NCI-H1436 treated with DMSO at 0.1 percent for 48 hours (cell line): ENCODE measurements at regions not wholly inside any gene's neighbourhood (a gene's known extent, or its start where the extent isn't known, plus 50 kb on each side); places are given as distances from the start of the nearest gene placed in this dataset.
"Not testable (repeated sequence)": the region's sequence is repeated elsewhere in the genome, so short reads cannot be mapped to it uniquely, and the experiment has no call there.

Experiments used
- DNase-seq: peaks from one replicate; lab custom pipeline; 2025; lab: John Stamatoyannopoulos, UW

DNA sequence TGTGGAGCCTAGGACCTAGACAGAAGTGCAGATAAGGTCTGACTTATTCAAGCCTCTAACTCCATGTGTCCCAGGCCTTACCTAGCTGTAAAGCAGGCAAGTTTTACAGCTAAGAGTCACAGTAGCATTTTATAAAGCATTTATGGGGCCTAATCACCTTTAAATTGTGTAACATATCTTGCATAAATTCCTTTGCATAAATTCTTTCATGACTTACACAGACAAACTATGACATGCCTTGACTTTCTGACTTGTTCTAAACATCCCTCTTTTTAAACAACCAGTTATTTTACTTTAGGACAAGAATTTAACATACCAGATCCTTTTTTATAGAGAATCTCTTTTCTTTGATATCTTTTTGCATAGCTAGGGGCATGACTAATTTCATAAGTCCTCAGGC is 1257.8 kb upstream of the NRXN1 start:
- DNase-seq = no peak

DNA sequence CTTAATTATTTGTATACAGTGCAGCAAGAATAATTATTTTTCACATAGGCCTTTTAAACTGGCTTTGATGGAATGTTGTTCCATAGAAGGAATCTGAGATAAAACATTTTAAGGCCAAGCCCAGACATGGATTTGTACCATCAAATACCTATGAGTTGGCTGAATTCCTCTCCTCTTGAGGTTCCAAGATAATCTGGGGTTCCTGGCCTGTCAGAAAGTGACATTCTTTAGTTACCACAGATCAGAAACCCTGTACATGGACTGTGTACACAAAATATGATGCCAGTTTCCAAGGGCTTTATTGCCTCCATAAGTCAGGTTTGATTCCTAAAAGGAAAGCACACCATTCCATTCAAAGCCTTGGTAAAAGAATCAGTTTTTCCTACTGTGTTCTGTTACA is 1256.7 kb upstream of the NRXN1 start:
- DNase-seq = no peak

DNA sequence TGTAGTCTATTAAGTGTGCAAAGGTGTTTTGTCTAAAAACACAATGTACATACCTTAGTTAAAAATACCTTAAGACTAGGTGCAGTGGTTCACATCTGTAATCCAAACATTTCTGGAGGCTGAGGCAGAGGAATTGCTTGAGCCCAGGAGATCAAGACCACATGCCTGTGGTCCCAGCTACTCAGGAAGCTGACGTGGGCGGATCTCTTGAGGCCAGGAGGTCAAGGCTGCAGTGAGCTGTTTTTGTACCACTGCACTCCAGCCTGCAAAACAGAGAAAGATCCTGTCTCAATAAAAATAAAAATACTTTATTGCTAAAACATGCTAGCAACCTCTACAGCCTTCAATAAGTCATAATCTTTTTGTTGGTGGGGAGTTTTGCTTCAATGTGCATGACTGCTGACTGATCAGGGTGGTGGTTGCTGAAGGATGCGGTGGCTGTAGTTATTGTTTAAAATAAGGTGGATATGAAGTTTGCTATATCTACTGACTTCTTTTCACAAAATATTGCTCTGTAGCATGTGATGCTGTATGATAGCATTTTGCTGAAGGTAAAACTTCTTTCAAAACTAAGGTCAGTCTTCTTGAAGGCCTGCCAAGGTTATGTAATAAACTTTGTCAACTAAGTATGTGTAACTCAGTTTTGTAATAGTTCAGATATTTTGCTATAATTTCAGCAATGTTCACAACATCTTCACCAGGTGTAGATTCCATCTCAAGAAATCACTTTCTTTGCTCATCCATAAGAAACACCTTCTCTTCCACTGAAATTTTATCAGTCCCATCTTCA is 1238.0 kb upstream of the NRXN1 start:
- DNase-seq = no peak

DNA sequence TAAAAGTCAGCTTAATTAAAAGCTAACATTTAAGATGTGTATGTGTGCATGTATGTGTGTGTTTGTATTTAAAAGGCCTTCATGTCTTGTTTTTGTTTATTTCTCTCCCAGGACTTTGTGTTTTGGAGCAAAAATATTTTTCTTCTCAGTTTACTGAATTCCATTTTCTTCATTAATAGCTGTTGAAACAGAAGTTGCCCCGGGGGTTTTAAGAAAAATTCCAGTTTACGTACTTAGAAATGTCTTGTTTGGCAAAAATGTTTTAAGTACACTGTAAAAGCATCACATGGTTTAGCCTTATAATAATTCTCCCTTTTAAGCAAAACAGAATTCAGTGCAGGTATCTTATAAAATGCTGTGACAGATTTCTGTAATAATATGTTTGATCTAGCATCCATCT is 1233.0 kb upstream of the NRXN1 start:
- DNase-seq = no peak

DNA sequence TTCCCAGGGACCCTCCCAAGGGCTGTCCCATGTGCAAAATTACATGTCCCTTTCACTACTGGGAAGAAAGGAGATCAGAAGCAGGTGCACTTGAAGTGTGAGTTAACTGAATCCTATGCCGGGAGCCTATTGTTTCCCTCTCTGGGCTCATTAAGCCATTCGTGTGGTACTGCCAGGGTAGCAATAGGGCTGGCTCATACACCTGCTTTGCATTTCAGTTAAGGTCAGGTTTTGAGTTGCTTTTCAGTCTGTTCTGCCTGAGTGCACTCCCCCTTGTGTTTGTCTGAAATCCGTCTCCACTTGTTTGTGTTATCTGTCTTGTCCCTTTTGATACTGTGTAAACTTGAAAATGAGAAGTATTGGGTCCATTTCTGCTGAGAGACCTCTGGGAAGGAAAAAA is 1232.6 kb upstream of the NRXN1 start:
- peak; percentile 65 for DNase-seq

DNA sequence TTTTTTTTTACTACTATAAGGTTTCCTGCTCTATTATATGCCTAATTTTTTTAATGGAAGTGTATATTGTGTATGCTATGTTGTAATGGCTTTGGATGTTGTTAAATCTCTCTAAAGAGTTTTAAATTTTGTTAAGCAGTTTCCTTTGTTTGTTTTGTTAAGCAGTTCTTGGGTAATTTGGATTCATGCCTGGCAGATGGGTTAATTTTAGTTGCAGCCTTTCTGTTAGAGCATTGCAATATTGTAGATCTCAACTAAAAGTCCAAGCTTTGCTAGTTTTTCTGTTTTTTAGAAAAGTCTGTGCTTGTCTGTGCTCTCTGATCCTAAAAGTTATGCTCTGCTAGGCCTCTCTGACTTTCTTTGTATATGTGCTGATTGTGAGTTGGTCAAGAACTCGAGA is 1229.0 kb upstream of the NRXN1 start:
- DNase-seq = no peak

DNA sequence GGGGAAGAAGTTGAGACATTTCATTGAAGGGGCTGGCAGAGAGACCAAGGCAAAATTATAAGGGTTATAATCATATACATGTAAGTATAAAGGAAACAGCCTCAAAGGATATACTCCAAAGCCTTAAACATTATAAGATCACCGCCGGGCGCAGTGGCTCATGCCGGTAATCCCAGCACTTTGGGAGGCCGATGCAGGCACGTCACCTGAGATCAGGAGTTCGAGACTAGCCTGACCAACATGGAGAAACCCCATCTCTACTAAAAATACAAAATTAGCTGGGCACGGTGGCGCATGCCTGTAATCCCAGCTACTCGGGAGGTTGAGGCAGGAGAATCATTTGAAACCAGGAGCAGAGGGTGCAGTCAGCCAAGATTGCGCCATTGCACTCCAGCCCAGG is 1227.0 kb upstream of the NRXN1 start:
- not testable (repeated sequence) for DNase-seq

DNA sequence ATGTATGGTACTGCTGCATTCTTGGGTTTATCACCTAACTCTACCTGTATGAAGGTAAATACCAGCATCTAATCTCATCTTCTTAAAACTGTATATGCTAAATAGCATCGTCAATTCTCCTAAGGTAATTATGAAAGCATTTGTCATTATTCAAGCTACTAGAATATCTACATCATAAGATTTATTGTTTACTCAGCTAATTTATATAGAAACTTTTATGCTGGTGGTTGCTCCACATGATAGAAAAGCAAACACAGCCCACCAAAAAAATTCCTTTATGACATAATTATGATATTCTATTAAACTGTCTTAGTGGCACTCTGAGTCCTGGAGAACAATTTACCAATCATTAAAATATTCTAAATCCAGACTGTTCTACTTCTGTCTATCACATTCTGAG is 1226.1 kb upstream of the NRXN1 start:
- no peak for DNase-seq

DNA sequence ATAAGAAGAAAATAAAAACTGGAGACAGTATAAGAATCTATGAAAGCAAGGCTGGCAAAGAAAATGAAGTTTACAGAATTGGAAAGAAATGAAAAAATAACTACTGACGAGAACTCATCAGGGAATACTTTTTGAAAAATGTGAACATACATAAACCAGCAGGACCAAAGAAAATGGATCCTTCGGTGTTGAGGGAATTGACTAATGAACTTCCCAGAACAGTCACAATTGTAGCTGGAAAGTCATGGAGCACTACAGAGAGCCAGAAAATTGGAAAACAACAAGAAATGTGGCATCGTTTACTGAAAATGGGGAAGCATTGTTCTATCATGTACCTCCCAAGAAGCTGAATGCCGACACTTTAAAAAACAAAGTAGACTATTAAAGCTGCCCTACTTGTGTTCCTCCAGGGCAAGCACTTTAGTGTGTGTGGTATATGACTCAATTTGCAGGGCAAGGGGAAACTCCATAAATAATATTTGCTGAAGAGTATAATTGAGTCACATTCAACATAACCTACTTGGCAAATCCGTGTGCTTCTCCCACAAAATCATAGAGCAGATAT is 1221.6 kb upstream of the NRXN1 start:
- no peak for DNase-seq

DNA sequence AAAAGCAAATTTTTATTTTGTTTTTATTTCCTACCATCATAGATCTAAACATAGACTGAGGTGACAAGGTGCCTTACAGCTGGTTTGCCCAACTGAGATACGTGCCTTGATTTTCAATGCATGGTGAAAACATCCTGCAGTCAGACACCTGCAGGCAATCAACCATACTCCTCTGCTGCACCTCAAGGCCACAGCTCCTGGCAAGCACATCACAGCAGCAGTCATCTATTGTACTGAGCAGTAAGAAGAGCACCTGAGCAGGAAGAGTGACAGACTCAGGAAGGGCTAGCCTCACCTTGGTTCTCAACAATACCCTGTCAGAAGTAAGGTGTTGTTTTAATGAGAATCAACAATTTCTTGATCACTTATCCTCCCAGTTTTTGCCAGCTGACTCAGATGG is 1206.8 kb upstream of the NRXN1 start:
- no peak for DNase-seq

DNA sequence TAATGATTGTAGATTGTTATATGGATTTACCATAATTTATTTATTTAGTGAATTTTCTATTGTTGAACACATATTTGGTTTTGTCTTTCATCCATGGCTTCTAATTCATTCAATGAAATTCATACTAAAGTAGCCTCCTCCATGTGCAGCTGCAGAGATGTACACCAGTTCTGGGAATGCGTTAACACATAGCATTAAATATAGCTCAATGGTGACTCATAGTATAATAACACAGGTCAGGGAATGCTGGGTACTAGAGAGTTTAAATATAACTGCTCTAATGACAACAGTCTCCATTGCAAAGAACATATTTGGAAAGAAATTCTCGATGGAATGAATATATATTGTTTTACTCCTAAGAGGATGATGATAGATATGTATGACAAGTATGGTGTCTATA is 1190.2 kb upstream of the NRXN1 start:
- DNase-seq = no peak

DNA sequence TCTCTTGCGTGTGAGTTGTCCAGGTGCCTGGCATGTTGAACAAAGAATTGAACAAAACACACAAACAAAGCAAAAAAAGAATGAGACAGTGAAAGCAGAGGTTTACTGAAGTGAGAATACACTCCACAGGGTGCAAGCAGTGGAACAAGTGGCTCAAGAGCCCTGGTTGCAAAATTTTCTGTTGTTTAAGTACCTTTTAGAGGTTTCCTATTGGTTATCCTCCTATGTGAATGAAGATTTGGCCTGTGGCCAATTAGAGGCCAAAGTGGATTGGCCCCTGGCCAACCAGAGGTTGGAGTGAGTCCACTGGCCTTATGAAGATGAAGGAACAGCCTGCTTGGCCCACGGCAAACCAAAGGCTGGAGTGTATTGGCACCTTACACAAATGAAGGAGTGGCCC is 1188.5 kb upstream of the NRXN1 start:
- DNase-seq = no peak

DNA sequence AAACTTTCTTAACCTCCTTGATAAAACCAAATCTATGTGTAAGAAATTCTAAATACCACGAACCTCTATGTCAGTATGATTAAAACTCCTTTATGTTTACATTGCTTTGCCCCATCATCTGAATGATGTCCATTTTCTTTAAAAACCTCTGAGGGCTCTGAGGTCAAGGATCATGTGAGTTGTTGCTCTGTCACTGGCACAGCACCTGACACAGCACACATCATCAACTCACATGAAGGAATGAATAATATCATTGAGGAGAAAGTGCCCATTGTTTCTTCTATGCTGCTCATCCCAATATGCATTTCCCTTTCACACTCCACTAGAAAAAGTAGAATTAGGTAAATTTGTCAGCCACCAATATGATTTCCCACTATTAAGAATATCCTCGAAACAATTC is 1178.7 kb upstream of the NRXN1 start:
- DNase-seq = no peak

DNA sequence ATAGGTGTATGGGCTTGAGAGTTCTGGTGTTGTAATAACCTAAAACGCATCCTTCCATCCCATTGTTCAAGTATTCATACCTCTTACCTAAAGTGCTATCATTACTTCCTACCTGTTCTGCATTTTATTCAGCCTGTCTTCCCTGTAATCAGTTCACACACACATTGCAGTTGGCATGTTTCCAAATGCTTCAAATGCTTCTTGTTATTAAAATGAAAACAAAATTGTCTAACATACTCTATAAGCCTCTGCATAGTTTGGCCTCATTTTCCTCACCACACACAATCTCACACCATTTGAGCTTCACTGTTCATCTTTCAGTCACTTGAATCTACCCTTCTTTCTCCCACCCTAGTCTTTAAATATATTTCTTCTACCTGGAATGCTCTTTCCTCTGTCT is 1178.2 kb upstream of the NRXN1 start:
- no peak for DNase-seq

DNA sequence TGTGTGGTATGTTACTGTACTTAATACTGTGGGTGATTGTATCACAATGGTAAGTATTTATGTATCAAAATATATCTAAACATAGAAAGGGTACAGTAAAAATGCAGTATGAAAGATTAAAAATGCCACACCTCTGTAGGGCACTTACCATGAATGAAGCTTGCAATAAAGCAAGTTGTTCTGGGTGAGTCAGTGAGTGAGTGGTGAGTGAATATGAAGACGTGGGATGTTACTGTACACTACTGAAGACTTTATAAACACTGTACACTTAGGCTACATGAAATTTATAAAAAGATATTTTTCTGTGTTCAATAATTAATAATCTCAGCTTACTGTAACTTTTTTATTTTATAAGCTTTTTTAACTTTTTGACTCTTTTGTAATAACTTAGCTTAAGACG is 1162.4 kb upstream of the NRXN1 start:
- no peak for DNase-seq

DNA sequence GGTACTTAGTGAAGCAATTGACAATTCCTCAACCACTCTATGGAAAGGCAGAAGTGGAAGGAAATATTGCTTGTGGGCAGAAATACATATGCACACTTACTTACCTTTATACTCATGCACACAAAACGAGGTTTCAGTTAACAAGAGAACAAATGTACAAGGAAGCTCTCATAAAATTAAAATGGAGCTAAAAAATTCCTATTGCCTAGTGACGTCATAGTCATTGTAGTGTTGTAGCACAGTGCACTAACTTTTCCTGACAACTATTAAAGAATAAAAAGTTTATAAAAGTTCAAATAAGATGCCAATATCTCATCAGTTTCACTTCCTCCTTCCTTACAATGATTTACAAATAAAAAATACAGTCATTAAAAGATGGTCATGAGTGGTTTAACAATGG is 1161.9 kb upstream of the NRXN1 start:
- DNase-seq = no peak

DNA sequence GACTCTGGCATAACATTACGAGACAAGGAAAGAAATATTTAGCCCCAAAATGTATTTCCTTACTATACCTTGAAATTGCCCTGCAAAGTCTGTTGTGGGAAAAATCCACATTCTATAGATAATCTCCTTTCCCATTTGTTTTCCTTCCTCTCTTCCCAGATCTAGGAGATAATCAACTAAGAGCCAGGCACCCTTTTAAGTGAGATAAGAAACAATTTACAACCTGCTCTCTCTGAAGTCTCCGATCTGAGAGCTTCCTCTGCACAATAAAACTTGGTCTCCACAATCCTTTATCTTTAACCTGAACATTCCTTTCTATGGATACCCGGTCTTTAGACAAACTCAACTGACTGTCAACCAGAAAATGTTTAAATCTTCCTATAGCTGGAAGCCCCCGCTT is 1160.7 kb upstream of the NRXN1 start:
- no peak for DNase-seq

DNA sequence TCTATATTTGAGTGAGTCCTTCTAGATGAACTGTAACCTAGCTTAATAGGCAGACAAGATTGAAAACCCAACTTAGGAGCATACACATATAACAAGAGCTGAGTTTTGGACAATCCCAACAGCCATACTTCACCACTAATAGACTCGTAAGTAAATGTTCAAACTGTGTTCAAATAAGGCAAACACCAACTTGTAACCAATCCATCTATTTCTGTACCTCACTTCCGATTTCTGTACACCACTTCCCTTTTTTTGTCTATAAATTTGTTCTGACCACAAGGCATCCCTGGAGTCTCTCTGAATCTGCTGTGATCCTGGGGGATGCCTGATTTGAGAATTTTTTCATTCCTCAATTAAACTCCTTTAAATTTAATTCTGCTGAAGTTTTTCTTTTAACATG is 1149.1 kb upstream of the NRXN1 start:
- DNase-seq = no peak

DNA sequence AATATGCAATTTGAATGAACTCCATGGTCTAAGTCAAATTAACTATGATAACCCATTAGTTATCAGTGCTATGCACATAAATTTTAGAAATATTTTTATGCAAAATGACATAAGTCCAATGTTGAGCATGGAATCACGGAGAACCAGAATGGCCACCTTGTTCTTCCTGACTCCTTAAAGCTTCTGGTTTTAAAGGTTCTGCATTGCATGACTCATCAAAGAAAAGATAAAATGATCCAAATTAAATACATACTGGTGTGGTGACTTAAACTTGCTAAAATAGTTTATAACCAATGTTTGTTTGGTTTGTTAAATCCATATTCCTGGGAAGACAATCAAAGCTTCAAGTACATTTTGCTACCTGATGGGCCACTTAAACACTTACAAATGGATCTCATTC is 1146.9 kb upstream of the NRXN1 start:
- no peak for DNase-seq

DNA sequence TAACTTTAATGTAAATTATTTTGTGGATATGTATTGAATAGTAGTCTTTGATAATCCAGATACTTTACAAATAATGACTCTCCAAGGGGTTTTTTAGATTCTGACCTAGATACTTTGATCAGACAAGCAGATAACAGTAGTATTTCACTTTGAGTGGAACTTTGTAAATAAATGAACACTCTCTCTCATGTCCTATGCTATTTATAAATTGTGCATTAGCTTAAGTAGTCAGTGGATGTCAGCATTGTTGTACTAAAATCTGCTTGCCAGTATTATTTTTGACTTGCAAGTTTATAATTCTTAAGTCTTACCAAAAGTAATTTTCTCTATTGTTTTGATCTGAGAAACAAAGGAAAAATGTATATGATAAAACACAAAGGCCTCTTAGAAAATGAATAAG is 1113.1 kb upstream of the NRXN1 start:
- DNase-seq = no peak

DNA sequence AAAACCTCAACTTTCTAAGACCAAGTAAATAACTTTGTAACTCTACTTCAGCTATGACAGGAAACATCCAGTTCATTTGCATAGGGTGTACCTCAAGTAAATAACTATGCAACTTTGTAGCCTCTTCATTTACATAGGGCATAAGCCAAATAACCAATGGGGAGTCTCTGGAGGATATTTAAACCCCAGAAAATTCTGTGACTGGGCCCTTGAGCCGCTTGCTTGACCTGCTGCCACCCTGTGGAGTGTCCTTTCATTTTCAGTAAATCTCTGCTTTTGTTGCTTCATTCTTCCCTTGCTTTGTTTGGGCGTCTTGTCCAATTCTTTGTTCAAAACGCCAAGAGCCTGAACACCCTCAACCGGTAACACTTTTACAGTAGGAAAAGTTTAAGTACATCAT is 1112.7 kb upstream of the NRXN1 start:
- DNase-seq = no peak

DNA sequence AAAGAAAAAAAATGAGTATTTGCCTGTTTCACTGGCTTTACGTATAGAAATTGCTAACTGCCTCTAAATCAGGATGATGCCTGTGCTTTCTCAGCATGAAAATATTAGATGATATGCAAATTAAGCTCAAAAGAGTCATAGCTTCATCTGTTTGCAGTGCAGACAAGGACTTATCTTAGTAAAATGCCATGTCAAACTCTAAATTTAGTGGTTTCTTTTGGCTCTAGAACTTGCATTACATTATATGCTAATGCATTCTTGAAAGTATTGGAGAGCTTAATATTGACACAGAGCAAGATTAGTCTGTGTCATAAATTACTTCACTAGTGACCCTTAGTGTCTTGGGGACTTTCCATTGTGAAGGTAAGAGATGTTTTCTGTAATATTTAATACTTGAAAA is 1109.1 kb upstream of the NRXN1 start:
- no peak for DNase-seq

DNA sequence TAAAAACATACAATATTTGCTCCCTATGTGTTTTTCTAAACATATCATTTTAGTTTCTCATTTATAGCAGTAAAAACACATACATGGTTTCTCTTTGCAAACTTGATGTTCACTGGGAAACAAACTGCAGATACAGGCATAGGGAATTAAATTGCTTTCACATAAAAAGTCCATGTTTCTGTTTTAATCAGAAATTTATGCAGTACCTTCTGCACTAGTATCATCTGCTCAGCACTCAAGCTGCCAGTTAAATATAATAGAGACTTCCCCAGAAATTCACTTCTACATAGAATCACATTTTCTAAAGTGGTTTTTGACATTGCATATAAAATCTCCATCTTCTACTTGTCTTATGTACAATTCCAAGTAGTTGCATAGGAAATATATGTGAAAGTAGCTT is 1107.3 kb upstream of the NRXN1 start:
- DNase-seq = no peak

DNA sequence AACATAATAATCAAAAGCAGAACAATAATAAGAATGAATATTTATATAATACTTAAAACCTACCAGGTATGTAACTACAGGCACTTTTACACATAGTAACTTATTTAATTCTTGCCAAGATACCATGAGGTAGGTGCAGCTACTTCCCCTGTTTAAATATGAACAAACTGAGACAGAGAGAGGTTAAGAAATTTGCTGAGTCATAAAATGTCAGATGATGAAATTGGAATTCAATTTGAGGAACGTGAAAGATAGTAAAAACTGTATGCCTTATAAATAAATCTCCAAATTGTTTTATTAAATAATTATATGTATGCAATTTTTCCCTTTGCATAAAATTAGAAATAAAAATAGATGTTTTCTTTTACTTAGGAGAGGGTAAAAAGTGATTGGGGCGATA is 1103.3 kb upstream of the NRXN1 start:
- no peak for DNase-seq
